ENCODE measurements at regions not wholly inside any gene's neighbourhood (a gene's known extent, or its start where the extent isn't known, plus 50 kb on each side); places are given as distances from the start of the nearest gene placed in this dataset.

DNA sequence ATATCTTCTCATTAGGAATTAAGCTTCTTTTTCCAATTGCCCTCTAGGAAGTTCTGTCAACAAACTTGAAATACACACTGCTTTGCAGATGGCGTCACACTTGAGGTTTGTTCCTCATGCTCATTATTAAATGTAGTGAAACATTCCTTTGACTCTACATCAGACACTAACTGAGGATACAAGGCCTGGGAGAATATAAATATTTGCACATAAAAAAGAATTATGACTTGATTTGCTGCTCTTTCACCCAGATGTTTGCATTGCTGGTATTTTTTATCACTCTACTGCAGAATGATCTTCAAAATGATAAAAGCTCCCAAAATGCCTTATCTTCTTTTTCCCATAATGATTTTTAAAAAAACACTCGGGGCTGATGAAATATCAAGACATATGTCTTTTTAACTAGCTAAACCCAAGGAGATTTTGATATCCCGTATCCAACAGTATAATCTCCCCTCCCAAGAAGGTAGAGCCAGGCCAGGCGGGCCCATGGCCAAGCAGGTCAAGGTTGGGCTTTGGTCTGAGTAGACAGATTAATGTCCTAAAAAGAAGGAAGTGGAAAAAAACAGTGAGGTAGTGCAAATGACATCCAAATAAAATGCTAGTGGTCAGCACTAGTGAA, 264.6 kb downstream of the HHIPL2 start:
- DNase-seq = peak; percentile 82

DNA sequence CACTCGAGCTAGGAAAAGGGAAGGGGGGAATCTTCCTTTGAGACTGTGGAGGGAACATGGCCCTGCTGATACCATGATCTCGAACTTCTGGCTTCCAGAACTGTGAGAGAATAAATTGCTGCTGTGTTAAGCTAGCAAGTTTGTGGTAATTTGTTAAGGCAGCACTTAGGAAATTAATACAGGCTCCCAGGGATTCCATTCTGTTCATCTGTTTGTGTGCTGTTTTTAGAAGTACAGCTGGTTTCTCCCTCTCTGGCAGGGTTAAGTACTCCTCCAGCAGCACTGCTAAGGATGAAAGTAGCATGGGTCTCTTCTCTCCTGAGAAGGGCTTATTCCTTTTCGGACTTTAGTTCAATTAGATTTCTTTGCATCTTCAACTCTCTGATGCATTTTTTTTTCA, 268.3 kb downstream of the HHIPL2 start:
- no peak for DNase-seq

DNA sequence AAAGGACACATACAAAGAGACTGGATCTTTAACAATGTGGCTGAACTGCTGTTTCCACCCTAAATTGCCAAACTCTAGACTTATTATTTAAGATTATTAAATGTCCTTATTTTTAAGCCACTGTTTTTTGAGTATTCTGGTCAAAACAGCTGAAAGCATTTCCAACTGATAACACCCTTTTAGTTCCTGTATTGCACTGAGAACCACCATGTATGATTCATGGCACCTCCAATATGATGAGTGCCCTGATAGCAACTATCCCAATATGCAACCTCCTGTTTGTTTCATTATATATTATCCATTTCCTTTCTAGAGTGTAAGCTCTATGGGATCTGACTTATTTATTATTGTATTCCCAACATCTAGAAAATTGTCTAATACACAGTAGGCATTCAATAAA, 269.4 kb downstream of the HHIPL2 start:
- no peak for DNase-seq

DNA sequence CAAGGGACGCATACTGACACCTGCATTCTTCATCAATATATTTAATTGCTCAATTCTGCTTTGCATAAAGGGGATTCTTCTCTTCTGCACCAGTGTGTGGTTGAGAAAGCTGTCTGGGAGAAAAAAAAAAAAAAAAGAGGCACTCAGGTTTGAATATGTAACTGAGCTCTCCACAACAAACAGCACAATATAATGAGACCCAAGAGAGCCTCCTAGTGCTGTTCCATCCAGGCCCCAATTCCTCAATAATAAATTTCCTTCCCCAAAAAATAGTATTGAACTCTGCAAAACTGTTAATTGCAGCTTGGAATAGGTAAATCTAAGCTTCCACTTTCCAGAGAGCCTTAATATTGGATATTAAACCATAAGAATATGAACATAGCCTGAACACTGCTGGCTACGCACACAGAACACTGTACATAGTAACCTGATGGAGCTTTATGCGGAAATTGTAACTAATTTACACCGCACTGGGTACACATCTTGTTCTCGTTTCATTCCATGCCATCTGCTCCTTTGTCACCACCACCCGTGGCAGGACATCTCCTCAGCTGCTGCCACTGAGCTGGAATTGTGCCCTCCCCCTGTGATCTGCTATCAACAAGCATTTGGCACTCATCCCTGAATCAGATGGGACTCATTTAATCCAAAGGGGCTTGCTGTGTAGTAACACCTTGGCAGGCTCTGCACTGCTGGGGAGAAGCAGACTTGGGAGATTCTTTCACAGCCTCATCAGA, 272.0 kb downstream of the HHIPL2 start:
- DNase-seq = no peak

DNA sequence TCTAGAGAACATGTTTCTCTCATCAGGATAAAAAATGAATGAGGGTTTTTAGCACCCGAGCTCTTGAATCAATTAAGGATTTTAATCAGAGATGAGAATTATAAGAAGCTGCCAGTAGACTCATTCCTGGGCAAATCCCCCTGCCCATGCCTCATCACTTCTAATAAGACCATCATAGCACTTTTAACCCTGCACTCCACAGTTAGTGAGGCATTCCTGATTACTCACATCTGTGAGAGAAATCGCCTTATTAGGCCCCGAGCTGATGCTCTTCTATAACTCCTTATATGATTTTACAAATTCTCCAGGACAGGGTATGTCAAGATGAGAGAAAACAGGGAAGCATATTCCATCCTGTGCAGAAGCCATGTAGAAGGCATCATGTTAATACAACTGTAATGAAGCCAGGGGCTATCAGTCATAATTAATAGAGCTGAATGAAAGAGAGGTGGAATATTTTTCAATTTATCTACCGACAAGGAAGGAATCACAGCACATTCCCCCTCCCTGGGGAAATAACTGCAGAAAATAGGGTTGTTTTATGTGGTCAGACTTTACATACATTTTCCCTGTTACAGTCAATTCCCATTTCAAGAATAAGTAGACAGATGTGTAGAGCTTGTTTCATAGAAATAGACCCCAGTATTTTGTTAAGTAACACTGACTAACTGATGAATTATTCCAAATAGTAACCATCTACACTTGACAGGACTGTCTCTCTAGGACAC, 272.7 kb downstream of the HHIPL2 start:
- peak; percentile 5 for DNase-seq

DNA sequence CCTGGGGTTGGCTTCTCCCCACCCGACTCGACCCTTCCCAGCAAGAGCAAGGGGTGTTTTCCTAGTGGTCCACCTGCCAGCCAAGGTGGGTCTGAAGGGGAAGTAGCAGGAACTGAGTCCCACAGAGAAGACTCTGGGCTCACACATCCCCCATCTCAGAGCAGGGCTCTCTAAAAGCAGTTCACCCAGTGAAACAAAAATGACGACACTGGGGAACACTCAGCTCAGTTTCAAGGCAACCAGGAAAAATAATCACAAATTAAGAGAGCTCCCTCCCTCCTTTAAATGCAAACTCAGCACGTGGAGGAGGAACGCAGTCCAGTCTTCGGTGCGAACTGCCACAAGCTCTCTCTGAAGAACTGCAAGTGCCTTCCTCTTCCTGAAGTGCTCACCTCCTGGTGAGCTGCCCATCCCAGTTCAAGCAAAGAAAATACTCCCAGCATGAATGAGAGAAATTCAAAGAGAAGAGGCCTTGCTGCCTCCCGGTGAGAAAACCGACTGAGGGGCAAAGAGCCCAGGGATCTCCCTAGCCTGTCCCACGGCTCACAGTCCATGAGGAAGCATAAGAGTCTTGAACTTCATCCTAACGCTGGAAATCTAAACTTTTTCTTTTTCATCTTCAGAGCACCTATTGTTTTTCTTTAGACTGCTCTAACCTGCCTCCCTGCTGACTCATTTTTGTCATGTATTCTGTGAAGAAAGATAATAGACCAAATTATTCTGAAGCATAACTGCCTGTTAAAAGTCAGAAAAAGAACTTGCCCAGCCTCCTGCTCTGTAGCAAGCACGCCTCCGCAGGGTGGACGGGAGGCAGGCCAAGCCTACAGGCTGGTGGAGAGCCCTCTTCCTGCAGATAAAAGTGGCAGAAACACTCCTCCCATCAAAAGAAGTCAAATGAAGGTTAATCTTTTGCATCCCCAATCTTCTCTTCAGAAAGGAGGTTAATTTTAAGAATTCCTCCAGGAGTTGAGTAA, 281.4 kb downstream of the HHIPL2 start:
- no peak for DNase-seq

DNA sequence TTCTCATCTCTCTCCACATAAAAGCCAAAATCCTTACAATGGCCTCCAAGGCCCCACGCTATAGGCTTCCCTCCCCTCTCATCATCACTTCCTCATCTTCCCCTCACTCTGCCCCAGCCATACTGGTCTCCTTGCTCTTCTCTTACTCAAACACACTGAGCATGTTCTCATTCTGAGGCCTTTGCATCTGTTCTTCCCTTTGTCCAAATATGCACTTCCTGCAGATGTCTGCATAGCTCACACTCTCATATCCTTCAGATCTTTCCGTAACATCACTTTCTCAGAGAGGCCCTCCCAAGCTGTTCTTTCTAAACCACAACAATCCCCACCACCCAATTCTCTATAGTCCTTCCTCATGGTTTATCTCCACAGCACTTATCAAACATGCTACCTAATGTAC, 284.1 kb downstream of the HHIPL2 start:
- no peak for DNase-seq

DNA sequence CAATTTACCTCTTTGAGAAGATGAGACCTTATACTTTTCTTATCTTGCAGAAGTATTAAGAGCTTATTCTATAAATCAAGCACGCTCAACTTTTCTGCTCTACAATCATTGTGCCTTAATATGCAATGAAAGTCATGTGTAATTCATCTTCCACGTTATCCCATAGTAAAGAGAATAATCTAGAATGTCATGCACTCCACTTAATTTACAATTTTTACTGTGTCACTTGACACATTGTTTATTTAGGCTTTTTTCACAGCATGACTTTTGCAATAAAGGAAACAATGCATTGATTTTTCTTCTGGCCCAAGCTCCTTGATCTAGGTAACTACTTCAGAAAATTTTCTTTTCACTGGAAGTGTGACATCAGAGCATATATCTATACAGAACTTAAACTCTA, 290.9 kb downstream of the HHIPL2 start:
- no peak for DNase-seq

DNA sequence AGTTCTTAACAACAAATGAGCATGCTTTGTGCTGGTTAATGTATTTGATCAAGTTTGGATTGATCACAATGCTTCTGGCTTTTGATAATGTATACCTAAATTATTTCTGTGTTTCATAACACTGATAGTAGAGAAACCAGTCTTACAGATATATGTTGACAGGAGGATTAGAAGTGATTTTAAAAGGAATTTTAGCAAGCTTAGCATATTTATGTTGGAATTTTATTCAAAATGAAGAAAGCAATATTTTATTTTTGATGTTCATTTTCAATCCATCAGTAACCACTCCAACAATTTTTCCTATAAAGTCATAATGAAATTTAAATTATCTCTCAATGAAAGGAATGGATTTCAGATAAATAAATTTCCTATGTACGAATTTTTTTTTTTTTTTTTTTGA, 291.8 kb downstream of the HHIPL2 start:
- no peak for DNase-seq

DNA sequence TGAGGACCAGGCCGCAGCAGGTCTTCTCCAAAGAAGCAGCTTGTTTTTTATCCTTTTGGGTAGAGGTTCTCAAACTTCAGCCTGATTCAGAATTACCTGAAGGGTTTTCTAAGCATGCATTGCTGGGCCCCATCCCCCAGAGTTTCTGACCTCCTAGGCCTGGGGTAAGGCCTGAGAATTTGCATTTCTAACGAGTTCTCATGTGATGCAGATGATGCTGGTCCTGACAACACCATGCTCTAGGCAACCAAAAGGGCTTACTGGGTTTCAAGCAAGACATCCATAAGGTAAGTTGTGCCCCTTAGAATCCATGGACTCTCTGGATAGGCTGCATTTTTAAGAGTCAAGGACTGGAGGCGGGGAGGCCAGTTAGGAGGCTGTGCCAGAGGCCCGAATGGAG, 295.1 kb downstream of the HHIPL2 start:
- DNase-seq = no peak

DNA sequence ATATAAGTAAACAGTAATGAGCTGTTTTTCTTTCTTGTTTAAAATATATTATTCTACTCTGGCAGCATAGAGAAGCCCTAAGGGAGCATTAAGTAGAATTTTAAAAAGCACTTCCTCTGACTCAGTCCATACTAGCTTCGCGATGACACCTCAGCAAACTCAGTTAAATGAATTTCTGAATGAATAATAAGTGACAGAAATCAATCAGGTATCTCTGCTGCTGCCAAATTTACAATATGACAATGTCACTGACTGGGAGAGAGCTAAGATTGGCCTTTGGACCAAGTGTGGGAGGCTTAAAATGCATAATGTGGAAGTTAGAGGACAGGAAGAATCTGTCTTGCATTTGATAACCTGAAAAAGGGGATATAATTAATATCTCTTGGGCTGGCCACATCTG, 296.1 kb downstream of the HHIPL2 start:
- DNase-seq = no peak

DNA sequence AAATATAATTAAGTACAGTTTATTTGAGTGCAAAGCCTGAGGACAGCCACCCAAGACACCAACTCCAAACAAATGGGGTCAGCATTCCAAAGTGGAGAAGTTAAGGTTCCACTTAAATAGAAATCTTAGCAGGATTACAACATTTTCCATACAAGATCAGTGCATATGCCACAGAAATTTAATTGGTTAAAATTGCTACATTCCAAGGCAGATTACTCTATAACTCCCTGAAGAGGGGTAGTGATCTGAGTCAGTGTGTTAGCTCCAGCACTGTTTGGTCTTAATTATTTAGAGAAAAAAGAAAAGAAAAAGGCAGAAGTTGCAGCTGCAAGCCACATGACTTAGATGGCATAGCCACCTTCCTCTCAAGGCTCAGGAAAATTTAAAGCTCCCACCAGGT, 297.5 kb downstream of the HHIPL2 start:
- DNase-seq = no peak

DNA sequence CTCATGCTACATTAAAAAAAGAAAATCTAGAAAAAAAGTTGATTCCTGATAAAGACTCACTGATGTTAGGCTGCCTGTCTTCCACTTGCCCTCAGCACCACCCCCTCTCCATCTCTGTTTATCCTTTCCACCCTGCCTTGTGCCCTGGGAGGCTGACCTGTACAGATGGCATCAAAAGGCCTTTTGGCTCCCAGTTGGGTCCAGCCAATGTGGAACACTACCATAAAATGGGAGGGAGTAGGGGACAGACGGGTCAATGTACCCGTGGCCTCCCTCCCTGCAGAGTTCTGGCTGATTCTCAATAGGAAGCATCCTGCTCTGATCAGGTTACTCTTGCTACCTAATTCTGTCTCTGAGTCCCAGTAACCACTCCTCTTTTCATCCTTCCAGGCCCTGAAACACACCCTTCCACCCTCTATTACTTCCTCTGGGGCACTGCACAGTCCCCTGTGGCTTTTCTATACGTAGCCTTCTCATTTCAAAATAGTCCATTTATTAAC, 300.0 kb downstream of the HHIPL2 start:
- no peak for DNase-seq

DNA sequence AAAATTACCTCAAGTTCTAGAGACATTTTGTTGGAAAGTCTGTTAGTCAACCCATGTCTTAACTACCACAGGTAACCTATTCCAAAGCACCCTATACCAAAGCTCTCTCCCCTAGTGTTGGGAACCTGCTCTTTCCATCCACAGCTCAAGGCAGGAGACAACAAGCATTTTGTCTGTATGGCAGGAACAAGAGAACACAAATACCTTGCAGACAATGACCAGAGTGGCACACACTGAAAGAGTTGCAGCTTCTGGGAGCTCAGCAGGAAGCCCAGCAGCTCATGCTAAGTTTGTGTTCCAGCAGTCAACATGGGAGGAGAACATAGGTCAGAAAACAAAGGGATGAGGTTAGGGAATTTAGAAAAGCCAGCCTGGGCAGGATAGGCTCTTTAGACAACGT, 300.8 kb downstream of the HHIPL2 start:
- DNase-seq = no peak

DNA sequence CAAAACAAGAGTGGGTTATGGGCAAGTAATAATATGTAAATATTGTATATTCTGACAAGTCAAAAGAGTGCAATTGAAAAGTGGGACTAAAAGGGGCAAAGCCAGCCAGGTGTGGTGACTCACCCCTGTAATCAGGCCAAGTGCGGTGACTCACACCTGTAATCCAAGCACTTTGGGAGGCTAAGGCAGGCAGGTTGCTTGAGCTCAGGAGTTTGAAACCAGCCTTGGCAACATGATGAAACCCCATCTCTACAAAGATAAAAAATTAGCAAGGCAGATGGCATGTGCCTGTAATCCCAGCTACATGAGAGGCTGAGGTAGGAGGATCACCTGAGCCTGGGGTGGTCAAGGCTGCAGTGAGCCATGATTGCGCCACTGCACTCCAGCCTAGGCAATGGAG, 304.0 kb downstream of the HHIPL2 start:
- no peak for DNase-seq

DNA sequence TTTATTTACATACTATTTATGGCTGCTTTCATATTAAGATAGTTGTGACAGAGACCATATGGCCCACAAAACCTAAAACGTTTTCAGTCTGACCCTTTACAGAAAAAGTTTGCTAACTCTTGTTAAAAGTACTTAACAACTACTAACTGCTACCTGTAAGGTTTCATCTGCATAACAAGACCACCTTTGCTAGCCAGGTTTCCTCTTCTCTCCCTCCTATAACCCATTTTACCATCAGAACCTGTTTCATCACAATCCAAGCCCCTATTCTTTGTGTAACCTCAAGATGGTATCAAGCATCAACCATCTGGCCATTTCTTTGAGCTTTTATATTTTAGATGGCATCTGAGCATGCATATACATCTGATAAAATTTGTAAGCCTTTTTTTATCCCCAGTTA, 305.4 kb downstream of the HHIPL2 start:
- no peak for DNase-seq

DNA sequence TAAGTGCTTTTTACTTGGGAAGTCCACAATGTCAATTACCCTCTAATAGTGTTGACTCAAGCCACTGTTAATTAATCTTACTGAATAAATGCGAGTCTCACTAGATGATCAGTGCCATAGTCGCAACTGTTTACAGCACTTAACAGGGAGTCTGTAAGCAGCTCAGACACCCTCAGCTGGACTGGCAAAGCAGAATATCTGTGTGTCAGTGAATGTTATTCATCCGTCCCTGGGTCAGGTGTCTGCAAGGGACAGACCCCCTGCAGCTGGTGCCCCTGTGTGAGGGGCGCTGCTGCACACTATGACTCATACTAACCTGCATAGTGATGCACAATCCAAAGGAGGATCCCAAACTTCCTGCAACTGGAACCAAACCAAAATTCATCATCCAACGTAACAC, 306.5 kb downstream of the HHIPL2 start:
- DNase-seq = no peak

DNA sequence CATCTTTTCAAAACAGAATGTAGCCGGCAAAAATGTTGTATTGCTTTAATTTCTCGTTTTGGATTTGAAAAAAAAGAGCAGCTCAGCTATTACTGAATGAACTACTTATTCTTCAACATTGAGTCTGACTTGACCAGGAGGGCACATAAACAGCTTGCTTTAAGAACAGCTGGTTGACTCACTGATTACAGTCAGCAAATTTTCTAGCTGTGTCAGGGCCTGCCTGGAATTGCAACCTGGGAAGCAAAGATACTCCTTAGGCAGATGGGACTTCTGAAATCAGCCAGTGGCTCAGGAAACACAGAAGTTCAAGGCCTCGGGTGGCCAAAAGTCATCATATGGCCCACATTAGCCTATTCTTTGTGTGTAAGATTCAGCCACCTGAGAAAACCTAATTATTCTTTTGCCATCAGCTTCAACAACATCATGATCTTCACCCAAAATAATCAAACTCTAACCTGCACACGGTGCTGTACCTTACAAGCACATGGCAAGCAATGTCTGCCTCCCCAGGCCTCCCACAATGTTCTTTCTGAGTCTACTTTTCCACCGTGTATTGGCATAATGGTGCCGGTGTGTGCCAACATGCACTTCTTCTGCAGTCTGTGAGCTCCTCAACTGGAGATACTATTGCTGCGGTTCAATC, 307.2 kb downstream of the HHIPL2 start:
- DNase-seq = peak; percentile 51

DNA sequence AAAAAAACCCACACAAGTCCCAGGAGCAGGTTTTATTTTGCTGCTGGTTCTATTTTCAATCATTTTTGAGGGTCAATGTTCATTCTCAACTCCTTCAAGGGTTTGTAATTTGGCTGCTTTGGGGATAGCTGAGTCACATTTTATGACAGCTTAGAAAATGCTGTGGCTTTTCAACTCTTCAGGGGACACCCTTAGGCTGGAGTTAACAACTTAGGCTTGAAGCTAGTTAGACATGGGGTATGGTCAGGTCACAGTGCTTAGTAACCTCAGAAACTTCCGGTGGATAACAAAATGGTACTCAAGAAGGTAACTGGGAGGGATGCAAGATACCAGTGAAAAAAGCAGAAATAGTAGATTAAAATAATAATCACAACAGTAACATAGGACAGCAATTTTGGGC, 308.8 kb downstream of the HHIPL2 start:
- DNase-seq = no peak

DNA sequence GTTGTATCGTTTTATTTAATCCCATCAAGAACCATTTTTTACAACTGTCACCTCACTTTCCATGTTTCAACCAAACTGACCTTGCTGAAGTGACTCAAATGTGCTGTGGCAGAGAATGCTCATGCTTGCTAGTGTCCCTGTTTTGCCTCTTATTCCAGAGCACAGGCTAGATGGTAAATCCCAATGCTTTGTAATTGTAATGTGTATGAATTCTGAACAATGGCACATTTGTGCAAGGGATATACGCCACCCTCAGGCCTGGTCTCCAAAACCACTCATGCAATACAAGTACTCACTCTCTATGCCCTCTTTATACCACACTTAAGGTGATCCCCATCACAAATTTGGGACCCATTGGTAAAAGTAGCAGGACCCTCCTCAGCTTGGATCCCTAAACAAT, 313.6 kb downstream of the HHIPL2 start:
- DNase-seq = no peak

DNA sequence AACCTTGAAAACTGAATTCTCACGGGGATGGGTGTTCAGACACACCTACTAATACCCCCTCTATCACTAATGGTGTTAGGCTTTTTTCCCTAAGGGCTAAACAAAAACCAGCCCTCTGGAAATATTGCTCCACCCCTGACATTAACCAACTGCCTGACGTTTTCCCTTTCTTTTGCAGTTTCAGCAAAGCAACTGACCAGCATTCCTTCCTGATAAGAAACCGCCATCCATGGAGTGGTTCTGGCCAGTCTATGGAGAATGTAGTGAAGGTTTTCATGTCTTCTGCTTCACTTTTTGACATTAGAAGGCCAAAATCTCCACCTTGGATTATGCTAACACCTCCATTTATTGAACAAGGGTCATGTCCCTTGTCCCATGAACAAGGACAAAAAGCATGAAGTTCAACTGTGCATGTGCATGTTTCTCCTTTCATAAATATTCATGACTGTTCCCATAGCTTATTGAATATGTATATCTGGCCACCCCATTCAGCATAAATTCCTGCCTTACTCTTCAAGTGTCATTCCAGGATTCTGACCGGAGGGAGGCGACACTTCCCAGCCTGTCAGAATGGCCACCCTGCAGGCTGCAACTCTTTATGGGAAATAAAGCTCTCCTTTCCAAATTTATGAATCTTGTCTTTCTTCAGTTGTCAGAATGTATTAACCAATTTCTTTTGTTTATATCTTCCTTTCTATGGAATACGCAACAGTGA, 314.3 kb downstream of the HHIPL2 start:
- no peak for DNase-seq

DNA sequence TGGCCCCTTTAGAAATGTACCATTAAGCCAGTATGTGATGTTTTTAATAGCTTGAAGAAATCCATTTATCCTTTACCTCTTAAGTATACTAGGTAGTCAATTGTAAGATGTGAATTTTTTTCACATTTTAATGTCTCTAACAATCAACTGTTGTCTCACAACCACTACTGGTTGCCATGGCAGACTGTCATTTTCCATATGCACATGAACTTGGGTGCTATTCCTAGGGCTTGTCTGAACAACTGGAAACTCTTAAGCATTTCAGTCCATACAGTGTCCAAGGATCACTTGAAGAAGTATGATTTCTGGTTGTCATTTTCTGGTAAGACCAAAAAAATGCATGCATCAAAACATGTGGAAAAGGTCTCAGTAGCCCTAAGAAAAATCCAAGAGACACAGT, 315.1 kb downstream of the HHIPL2 start:
- no peak for DNase-seq
